ENCODE measurements at regions not wholly inside any gene's neighbourhood (a gene's known extent, or its start where the extent isn't known, plus 50 kb on each side); places are given as distances from the start of the nearest gene placed in this dataset.

DNA sequence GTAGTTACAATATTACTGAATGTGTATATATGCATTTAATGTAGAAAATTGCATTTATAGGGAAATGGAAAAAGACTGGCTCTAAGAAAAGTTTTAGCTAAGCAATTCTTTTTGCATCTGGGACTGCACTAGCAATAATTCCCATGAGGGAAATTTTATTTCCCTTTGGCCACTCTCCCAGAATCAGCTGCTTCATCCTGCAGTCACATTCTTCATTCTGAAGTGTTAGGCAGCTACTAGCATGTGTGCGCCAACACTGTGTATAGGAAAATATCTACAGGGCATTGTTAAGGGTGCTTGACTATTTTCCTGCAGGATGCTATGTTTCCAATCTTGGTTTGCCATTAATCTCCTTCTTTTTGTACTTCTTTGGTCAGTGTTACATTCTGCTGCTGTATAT is 312.8 kb upstream of the PCDH20 start:
- H3K27me3 ChIP-seq (ENCODE audit: insufficient read depth, low read length), result no peaks in the 10 kb centered on the region
- Mint-ChIP-seq H3K9me3 (no peaks in the 10 kb centered on the region), H3K4me3 (no peak overlapping the region), H3K27ac (no peak overlapping the region), H3K4me1 (no peaks in the 10 kb centered on the region; a peak in 1 of 4 replicates), H3K27me3 (ENCODE audit: low read depth) (no peaks in the 10 kb centered on the region), H3K36me3 (ENCODE audit: insufficient read depth in 1 of 3, low read depth in 3 of 3) (no peaks in the 10 kb centered on the region)
- H2BK15ac ChIP-seq (ENCODE audit: low read depth, low read length), result no peak overlapping the region
- WGBS (ENCODE audit: extremely low coverage, insufficient read length, low lambda C conversion rate), result no CpG with 5 or more reads among the region's 1 CpG
- H3K27ac ChIP-seq (ENCODE audit: insufficient read length, low read depth, low read length), result no peak overlapping the region
- H3K56ac ChIP-seq (ENCODE audit: insufficient read length, low read depth, low read length), result no peak overlapping the region
- no peak overlapping the region for H3K23ac ChIP-seq (ENCODE audit: insufficient read length, low read depth, low read length)
- no peaks in the 10 kb centered on the region for H4K20me1 ChIP-seq (ENCODE audit: control insufficient read depth, insufficient read depth, insufficient read length)
- H3K79me2 ChIP-seq (ENCODE audit: insufficient read depth, low read length), result no peaks in the 10 kb centered on the region
- no peak overlapping the region for H2BK120ac ChIP-seq (ENCODE audit: low read depth, low read length, poor library complexity, severe bottlenecking)
- no peak overlapping the region for H2BK12ac ChIP-seq (ENCODE audit: insufficient read length, low read depth, low read length)
- no peak for DNase-seq
- no peak overlapping the region for H2AFZ ChIP-seq (ENCODE audit: low read length)
- H3K9ac ChIP-seq (ENCODE audit: extremely low read depth, insufficient read length, low read length), result no peak overlapping the region
- H2BK20ac ChIP-seq (ENCODE audit: low read depth, low read length, poor library complexity, severe bottlenecking), result no peak overlapping the region
- no peaks in the 10 kb centered on the region for H3K4me1 ChIP-seq (ENCODE audit: insufficient read depth, low read length)
- H2AK5ac ChIP-seq (ENCODE audit: insufficient read length, low read length), result no peak overlapping the region
- TF ChIP-seq, protein P1, sequence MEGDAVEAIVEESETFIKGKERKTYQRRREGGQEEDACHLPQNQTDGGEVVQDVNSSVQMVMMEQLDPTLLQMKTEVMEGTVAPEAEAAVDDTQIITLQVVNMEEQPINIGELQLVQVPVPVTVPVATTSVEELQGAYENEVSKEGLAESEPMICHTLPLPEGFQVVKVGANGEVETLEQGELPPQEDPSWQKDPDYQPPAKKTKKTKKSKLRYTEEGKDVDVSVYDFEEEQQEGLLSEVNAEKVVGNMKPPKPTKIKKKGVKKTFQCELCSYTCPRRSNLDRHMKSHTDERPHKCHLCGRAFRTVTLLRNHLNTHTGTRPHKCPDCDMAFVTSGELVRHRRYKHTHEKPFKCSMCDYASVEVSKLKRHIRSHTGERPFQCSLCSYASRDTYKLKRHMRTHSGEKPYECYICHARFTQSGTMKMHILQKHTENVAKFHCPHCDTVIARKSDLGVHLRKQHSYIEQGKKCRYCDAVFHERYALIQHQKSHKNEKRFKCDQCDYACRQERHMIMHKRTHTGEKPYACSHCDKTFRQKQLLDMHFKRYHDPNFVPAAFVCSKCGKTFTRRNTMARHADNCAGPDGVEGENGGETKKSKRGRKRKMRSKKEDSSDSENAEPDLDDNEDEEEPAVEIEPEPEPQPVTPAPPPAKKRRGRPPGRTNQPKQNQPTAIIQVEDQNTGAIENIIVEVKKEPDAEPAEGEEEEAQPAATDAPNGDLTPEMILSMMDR (conservative IDR thresholded peaks at IDR 0.05), result no peak
- H3K79me1 ChIP-seq (ENCODE audit: insufficient read depth, low read depth, low read length, poor library complexity, severe bottlenecking), result no peaks in the 10 kb centered on the region
- no peaks in the 10 kb centered on the region for H3K23me2 ChIP-seq (ENCODE audit: insufficient read length, low read depth, low read length, poor library complexity, severe bottlenecking)
- no peak overlapping the region for H3K4ac ChIP-seq (ENCODE audit: low read depth, low read length)
- H3T11ph ChIP-seq (ENCODE audit: low read length), result no peak overlapping the region
- no peak overlapping the region for H4K8ac ChIP-seq (replicated peaks; ENCODE audit: insufficient read length, low read depth, low read length)
- H3K18ac ChIP-seq (ENCODE audit: insufficient read length, low read depth, low read length), result no peak overlapping the region
- H3K4me2 ChIP-seq (ENCODE audit: insufficient read depth, insufficient read length, low read length), result no peak overlapping the region
- no peaks in the 10 kb centered on the region for H3K9me3 ChIP-seq (ENCODE audit: control insufficient read depth, low read depth, low read length)
- no peak overlapping the region for H4K91ac ChIP-seq (ENCODE audit: insufficient read length, low read depth, low read length)
- H2BK5ac ChIP-seq (ENCODE audit: insufficient read length, low read length), result no peak overlapping the region
- no peak overlapping the region for H3K14ac ChIP-seq (ENCODE audit: insufficient read depth, low read length)
- no peak overlapping the region for H4K5ac ChIP-seq (ENCODE audit: insufficient read length, low read depth, low read length)
